ENCODE measurements at regions not wholly inside any gene's neighbourhood (a gene's known extent, or its start where the extent isn't known, plus 50 kb on each side); places are given as distances from the start of the nearest gene placed in this dataset.

DNA sequence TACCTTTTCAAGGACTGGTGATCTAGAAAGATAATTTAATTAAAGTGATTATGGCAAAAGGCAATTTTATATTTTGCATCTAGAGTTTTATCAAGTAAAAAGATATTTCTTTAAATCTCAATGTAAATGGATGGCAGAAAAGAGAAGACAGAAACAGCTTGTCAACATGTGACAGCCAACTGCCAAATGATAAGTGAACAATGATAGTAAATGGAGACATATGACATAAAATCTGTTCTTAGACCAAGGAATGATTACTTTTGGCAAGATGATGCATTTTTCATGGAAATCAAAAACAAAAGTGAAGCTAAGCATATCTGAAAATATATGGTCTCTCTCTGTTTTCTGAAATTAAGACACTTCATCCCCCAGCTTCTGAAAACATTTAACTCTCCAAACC is 1730.7 kb upstream of the FLRT2 start:
- no peak for DNase-seq (ENCODE audit: low read depth in 3 of 3)

DNA sequence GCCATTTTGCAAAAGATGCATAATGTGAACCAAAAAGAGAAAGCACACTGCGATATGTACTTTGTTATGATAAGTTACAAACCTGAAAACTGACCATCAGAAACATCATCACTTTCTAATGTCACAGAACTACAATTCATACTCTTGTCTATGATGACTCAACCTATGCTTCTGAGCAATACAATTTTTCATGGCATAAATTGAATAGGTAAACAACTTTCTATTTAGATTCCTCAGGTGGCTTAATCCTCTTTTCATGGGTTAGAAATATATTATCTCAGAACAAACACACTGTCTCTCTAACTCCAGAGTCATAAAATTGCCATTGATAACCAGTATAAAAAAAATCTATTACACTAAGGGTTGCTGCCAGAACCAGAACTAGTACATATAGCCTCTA is 1715.0 kb upstream of the FLRT2 start:
- DNase-seq (ENCODE audit: low read depth in 3 of 3) = no peak

DNA sequence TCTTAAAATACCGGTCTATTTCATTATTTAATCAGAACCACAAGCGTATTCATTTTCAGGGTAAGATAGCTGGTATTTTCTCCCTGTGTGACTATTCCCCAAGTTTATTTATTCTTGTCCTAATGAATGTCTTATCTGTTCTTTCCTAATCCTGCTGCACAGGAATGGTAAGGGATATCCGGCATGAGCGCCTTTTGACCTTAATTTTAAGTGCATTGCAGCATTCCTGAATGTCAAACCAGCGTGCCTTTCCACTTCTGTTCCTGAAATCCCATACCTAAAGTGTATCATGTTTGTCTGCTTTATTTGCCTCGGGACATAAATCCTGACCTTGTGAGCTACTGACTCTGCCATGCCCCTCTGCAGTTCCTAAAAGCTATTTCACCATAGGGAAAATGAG is 1713.2 kb upstream of the FLRT2 start:
- no peak for DNase-seq (ENCODE audit: low read depth in 3 of 3)

DNA sequence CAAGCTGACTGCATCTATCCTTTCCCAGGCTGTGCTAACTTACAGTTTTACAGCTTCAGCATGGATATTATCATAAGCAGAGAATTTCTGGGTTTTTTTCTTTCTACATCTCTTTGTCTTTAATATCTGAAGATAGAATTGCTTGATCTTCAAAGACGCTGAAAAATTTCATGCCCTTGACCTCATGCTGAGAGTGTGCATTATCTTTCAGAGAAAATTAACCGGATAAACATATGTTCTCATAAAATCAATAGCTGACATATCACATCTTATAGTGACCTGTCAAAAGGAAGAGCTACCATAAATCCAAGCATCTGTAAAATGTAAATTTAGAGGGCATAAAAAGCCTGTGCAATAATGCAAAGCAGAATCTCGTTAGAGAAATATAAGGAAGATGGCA is 1704.1 kb upstream of the FLRT2 start:
- DNase-seq (ENCODE audit: low read depth in 3 of 3) = no peak

DNA sequence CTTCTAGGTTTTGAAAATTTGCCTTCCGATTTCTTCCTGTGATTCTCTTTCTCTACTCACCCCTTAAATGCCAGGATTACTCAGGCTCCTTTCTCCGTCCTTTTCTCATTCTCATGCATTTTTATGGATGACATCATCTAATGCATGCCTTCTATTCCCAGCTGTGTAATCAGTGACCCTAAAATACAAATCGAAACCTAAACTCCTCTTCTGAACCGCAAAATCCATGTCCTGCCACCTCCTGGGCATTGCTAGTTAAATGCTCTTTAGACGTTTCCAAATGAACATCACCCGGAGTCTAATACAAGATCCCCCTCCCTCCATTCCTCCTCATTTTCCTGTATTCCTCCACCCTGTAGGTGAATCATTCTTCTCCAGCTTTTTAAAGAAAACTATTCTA is 1703.1 kb upstream of the FLRT2 start:
- DNase-seq (ENCODE audit: low read depth in 3 of 3) = no peak

DNA sequence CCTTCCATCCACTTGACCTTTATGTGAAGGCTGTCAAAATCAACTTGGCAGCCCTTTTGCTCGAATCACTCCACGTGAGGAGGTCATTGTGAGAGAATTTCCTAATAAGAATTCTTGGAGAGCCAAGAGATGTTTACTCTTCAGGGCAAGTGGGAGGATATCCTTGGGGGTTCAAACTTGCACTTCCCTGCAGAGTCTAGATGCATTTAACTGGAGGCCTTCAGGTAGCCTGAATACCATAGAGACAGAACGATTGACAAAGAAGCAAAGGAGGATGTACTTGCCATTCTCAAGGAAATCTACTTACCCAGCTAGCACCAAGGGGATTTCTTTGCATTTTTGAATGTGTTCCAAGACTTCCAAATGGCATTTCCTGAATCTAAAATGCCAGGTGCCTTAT is 1702.6 kb upstream of the FLRT2 start:
- no peak for DNase-seq (ENCODE audit: low read depth in 3 of 3)

DNA sequence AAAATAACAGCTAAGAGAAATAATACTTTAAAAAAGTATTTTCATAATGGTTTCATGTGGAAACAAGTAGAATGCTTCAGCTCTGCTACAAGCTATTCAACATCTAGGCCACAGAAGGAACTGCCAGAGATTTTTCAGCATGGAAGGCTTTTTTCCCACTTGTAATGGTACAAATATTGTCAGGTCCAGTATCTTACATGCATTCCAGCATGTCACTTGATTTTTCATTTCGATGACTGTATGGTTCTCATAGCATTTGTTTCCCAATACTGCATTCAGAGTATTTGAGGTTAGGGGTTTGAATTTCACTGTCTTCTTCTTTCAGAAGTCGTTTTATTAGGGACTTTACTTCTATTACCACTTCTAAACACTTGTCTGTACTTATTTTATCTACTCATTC is 1701.5 kb upstream of the FLRT2 start:
- DNase-seq (ENCODE audit: low read depth in 3 of 3) = no peak

DNA sequence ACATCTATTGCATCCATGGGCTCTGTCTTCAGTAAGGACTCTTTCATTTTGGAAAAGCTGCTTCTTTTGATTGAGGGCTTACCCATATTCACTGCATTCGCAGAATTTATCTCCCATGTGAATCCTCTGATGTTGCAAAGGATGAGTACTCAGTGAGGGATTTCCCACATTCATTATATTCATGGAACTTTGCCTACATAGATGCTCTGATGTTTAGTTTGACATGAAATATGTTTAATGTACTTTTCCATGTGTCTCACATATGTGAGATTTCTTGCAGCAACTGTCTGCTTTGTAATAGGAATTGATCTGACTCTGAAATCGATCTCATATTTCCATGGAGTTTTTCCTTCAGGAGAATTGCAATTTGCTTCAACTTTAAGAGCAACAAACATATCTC is 1699.6 kb upstream of the FLRT2 start:
- no peak for DNase-seq (ENCODE audit: low read depth in 3 of 3)

DNA sequence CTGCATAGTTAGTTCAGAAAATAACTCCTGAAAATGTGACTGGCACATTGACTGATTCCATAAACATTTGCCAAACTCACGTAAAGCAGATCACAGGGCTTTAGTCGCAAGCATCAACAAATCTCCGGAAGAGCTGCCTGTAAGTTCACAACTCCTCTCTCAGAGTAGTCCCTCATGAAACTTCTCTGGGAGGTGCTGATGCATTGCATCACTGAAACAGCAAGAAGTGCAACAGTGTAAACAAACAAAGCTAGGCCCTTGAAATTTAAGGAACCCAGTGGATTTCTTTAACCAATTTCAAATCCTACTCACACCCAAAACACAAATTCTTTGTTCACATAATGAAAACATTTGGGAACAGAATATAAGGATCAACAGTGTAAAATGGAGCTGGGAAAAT is 1691.7 kb upstream of the FLRT2 start:
- no peak for DNase-seq (ENCODE audit: low read depth in 3 of 3)

DNA sequence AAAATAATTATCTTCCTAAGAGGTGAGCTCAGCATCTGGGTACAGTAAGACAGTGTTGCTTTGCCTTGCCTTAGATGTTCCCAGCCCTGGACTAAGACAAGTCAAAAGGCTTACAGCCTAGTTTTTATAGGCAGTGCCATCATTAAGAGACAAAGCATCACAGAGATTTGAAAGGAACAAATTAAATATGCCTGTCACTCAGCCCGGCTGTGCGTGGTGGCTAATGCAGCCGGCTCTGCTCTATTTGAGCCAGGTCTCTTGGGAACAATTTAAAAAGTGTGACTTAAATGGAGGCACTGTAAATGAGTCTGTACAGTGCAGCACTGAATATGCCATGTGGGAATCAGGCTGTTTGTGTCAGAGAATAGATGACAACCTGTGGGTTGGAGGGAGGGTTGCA is 1687.4 kb upstream of the FLRT2 start:
- DNase-seq (ENCODE audit: low read depth in 3 of 3) = no peak

DNA sequence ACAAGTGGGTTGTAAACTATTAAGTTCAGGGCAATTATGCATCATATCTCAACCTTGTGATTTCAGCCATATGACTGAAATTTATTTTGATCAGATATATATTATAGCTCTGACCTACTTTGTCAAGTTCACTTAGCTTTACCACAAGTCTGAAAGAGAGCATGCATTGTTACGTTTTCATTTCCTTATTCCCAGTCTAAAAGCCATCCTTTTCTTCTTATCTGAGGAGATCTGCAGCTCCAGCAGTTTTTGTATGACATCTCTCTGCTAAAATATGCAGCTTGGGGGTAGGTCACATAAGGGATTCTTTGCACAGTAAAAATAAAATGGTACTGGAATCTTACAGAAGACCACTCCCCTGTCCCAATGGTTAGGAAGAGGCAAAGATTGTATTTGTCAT is 1682.8 kb upstream of the FLRT2 start:
- no peak for DNase-seq (ENCODE audit: low read depth in 3 of 3)

DNA sequence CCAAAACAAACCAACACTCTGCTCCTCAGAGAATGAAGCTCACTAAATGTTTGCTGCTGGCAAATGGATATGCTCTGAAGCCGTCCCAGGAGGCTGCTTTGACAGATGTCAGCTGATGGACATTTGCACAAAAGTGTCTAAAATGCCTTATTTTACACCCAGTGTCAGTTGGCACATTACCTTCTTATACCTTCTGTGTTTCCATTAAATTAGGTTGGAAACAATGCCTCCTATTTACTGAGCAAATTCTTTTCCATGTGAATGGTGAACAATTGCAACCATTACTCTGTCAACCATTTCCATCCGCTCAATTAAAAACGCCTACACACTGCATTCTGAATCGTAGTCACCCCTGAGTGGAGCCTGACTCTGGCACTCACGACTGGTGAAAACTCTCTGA is 1679.9 kb upstream of the FLRT2 start:
- no peak for DNase-seq (ENCODE audit: low read depth in 3 of 3)

DNA sequence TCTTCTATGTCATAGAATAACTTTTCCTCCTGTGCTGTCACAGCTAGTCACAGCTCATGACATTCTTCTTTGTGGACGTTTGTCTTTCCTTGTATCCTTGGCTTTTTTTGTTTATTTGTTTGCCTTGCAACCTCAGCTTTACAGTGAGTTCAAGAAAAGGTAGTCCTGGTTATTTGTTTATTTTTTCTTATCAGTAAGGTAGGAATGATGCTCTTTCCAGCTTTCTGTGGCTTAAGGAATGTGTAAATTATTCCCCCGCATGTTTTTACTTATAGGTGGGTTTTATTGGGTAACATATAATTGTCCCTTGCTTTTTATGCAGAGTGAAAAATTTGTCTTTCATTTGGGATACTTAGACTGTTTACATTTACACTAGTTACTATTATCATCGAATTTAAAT is 1673.6 kb upstream of the FLRT2 start:
- DNase-seq (ENCODE audit: low read depth in 3 of 3) = no peak

DNA sequence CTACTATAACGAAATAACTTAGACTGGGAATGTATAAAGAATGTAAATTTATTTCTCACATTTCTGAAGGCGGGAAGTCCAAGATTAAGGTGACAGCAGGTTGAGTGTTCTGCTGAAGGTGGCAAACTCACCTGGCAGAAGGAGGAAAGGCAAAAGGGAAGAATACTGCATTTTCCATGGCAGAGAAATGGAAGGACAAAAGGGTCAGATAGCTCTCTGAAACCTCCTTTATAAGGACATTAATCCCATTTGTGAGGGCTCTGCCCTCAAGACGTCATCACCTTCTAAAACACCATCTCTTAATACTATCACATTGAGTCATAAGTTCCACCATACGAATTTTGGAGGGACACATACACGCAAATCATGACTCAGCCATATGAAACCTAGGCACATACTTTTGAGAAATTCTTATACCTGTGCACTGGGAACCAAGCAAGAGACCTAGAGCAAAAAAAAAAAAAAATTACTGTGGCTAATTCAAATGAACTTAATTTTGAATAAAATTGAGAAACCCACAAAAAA is 1669.3 kb upstream of the FLRT2 start:
- DNase-seq (ENCODE audit: low read depth in 3 of 3) = no peak

DNA sequence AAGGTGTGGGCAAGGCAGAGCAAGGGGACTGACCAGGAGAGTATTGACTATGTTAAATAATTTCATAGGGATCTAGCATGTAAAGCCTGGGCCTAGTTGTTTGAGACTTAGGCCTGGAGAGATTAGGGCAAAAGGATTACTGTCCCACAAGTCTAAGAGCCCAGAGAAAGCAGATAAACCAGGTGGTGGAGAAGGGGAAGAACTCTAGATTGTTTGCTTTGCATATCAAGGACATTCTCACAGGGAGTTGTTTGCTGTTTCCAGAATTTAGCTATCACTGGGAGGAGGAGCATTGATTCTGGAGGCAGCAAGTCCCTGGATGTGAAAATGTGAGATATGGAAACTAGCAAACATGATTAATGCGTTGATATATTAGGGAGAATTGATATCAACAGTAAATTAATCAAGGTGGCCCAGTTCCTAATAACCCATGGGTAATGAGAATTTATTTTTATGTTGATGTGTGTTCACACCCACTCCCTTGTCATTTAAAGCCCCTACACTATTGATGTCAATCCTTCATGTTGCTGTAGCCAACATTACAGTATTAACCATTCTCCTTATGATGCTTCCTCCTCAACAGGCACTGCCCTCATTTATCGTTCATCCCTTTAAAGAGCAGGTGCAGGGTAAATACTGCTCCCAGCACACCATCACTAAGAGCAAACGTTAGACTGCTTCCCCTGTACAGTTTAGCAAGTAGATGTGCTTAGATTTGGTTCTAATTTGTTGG is 1666.7 kb upstream of the FLRT2 start:
- DNase-seq (ENCODE audit: low read depth in 3 of 3) = no peak

DNA sequence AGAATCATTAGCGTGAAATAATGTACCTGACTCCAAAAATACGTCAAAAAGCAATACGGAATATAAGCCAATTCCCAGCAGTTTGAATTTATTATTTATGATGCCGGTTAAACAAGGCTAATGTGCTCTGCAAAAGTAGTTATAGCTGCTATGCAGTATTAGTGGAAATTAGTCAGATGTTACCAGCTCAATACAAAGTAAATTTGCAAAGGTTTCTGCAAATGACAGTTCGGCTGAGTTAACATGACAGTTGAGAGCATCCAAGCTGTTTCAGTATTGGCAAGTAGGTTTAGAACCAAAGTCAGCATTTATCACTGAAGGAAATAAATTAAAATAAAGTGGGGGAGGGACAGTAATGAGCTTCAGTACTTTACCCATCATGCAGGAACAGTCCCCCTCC is 1665.8 kb upstream of the FLRT2 start:
- DNase-seq (ENCODE audit: low read depth in 3 of 3) = no peak

DNA sequence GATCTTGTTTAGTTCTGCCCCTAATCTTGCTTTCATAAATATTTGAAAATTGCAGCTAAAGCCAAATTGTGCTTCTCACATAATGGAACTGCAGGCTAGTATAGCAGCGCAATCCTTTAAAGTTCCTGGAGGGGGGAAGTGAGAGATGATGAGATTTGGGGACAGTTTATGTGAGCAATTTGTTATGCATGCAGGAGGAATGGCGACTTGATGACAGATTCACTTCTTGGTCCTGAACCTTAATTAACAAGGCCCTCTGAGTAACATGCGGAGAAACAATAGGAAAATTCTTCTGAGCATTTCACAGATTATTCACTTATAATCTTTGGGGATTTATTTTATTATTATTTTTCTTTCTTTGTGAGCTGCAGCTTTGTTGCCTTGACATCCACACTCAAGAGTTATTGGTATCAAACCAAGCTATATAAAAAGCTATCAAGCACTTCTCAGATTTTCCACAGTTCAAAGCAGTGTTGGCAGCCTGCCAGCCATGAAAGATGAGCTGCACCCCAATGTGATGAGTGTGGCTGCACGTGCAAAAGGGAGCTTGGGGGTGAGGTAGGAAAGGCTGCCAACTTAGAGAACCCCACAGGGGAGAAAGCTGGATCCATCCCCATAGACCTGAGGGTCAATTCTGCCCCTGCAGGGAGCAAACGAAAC is 1662.2 kb upstream of the FLRT2 start:
- no peak for DNase-seq (ENCODE audit: low read depth in 3 of 3)

DNA sequence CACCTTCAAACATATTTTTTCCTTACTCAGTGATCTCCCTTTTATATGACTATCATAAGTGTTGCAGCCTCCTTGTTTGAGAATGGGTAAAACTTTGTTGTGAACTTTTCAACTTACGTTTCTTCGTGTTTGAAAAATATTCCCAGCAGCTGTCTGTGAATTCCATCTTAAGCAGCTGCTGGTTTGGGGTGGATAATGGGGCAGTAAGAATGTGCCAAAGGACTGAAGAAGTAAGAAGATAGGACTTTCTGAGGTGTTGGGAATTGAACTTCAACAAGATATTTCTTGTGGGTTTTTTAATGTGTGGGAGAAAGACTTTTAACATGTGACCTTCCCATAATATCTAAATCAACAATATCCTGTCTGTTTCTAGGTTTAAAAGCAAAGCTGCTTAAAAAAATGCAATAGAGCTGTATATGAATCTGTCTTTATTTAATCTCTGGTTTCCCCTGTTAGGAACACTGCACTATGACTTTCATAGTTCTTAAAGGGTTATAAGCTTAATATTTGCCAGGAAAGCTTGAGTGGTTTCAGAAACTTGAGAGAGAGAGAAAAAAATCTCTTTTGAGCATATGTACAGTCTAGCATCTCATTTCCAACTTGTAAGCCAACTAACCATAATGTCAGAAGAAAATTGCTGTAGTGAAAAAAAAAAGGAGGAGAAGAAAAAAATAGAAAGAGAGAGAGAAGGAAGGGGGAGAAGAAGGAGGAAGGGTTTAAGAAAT is 1659.2 kb upstream of the FLRT2 start:
- DNase-seq (ENCODE audit: low read depth in 3 of 3) = no peak

DNA sequence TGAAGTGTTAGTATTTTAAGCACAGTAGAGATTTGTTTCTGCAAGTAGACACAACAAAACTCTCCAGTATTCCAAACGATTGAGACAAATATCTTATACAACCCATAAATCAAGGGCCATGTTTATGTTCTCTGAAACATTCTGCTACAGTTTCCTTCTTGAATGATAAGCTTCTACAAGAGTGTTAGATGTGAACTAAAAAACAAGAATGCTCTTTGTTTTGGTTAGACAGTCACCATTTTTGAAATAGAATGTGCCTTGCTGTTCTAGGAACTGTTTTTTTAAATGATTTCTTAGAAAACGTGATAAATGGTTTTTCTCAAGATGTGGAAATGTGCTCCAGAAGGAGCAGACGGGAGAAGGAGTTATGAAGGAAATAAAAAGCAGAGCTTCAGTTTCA is 1656.3 kb upstream of the FLRT2 start:
- no peak for DNase-seq (ENCODE audit: low read depth in 3 of 3)

DNA sequence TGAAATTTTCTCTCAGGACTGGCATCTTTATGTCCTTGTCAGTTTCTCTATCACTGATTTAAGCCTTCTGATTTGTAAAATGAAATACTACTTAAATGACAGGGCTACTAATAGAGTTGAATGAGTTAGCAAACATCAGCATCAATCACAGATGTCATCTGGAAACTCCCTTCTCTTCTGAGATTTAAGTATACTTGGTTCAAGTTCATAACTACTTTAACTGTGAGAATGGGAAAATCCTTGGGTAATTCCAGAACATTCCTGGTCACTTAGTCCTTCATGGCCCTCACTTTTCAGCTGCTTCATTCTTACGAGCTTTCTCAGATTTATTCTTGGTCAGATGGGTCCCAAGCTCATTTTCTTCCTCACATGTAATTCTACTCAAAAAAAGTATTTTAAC is 1655.3 kb upstream of the FLRT2 start:
- no peak for DNase-seq (ENCODE audit: low read depth in 3 of 3)

DNA sequence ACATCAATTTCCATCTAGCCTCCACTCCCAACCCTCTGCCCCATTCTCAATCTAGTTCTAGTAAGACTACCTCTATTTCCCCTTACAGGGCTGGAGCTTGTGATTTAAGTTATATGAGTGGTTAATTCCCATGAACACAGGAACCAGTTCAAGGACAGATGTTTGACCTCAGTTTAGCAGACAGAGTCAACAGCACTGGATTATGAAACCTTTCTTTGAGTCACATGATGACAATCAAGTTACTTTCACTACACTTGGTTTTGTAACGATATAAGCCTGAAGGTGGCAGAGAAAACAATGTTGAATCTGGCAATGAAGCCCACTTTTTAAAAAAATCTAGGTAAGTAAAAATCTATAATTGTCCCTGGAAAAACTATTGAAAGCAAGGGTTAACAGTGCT is 1646.2 kb upstream of the FLRT2 start:
- no peak for DNase-seq (ENCODE audit: low read depth in 3 of 3)

DNA sequence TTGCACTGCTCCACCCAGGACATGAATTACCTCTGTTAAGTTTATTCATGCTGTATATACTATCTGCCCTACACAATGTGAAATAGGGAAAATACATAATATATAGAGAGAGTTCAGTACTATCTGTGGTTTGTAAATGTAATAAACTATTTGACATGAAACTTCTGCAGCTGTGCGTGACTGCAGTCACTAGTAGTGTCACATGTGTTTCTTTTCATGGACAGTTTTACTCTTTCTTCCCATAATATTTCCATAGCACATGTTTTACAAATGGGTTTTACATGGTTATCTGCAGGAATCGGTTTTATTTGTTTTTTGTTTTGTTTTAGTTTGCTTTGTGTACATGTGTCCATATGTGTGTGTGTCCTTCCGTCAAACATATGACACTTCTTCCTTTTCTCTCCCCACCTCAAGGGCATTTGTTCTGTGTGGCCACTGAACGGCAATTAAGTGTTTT is 1644.1 kb upstream of the FLRT2 start:
- no peak for DNase-seq (ENCODE audit: low read depth in 3 of 3)

DNA sequence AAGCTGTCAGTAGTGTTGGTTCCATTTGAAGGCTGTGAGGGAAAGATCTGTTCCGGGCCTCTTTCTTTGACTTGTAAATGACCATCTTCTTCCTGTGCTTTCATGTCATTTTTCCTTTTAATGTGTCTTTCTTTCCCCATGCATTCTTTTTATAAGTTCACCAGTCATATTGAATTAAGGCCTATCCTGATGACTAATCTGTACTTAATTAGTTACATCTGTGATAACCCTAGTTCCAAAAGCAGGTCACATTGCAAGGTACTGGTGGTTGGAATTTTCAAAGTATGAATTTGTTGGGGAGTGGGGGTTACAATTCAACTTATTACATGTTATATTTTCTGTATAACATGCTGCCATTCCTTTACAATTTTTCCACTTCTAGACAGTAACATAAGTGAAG is 1642.1 kb upstream of the FLRT2 start:
- DNase-seq (ENCODE audit: low read depth in 3 of 3) = no peak
